ENCODE measurements at regions not wholly inside any gene's neighbourhood (a gene's known extent, or its start where the extent isn't known, plus 50 kb on each side); places are given as distances from the start of the nearest gene placed in this dataset.

- no peak overlapping the region for H3K27ac ChIP-seq (replicated peaks in 1 of 4)
- WGBS: 88% methylated on average over 1 of the region's 1 CpG
- intact Hi-C loops (cut with DNase I): no loop called here
- no peak overlapping the region for H3K4me3 ChIP-seq
- H3K36me3 ChIP-seq: no peaks in the 10 kb centered on the region
- H3K27me3 ChIP-seq: no peaks in the 10 kb centered on the region
- TF ChIP-seq EP300 (IDR thresholded peaks at IDR 0.05) (no peak), POLR2A (IDR thresholded peaks at IDR 0.05; ENCODE audit: low read depth) (no peak), POLR2AphosphoS5 (IDR thresholded peaks at IDR 0.05) (no peak)
- TF ChIP-seq, protein P1, sequence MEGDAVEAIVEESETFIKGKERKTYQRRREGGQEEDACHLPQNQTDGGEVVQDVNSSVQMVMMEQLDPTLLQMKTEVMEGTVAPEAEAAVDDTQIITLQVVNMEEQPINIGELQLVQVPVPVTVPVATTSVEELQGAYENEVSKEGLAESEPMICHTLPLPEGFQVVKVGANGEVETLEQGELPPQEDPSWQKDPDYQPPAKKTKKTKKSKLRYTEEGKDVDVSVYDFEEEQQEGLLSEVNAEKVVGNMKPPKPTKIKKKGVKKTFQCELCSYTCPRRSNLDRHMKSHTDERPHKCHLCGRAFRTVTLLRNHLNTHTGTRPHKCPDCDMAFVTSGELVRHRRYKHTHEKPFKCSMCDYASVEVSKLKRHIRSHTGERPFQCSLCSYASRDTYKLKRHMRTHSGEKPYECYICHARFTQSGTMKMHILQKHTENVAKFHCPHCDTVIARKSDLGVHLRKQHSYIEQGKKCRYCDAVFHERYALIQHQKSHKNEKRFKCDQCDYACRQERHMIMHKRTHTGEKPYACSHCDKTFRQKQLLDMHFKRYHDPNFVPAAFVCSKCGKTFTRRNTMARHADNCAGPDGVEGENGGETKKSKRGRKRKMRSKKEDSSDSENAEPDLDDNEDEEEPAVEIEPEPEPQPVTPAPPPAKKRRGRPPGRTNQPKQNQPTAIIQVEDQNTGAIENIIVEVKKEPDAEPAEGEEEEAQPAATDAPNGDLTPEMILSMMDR (IDR thresholded peaks at IDR 0.05): no peak
- no peak for DNase-seq (ENCODE audit: extremely low spot score)
- H3K4me1 ChIP-seq: peaks cover 0 to 11% (median 5%) of the 10 kb centered on the region in 4 donors
- no peaks in the 10 kb centered on the region for H3K9me3 ChIP-seq
Measured at GRCh38 chr2:200099256-200099655, 143.9 kb downstream of the MAIP1 start.

DNA sequence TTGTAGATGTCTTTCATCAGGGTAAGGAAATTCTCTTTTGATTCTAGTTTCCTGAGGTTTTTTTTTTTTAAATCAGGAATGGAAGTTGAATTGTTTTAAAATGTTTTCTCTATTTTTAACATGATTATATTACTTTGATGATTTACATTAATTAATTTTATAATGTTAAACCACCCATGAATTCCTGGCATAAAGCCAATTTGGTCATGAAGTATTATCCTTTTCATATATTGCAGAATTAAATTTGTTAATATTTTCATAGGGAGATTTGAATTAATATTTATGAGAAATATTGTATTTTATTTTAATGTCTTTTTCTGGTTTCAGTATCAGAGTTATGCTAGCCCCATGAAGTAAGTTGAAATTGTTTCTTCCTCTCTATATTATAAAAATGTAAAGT, 144.6 kb downstream of the MAIP1 start:
- no peak for DNase-seq (ENCODE audit: extremely low spot score)
- Histone ChIP-seq H3K4me3 (no peak overlapping the region), H3K9me3 (no peaks in the 10 kb centered on the region), H3K36me3 (no peaks in the 10 kb centered on the region), H3K4me1 (peaks cover 0 to 11% (median 5%) of the 10 kb centered on the region in 4 donors), H3K27ac (replicated peaks in 1 of 4) (no peak overlapping the region), H3K27me3 (no peaks in the 10 kb centered on the region)
- intact Hi-C loops (cut with DNase I): no loop called here
- TF ChIP-seq, protein P1 (IDR thresholded peaks at IDR 0.05): no peak
- TF ChIP-seq POLR2AphosphoS5 (IDR thresholded peaks at IDR 0.05) (no peak), EP300 (IDR thresholded peaks at IDR 0.05) (no peak), POLR2A (IDR thresholded peaks at IDR 0.05; ENCODE audit: low read depth) (no peak)

GRCh38 chr2:200101922-200102321, 146.5 kb downstream of the MAIP1 start:
- peak overlapping the region in 1 of 4 donors; percentile 11 for H3K27ac ChIP-seq (replicated peaks in 1 of 4)
- no peaks in the 10 kb centered on the region for H3K36me3 ChIP-seq
- no peak for DNase-seq (ENCODE audit: extremely low spot score)
- WGBS: 19% methylated on average over 4 of the region's 4 CpGs
- intact Hi-C loops (cut with DNase I): no loop called here
- no peak for TF ChIP-seq POLR2AphosphoS5 (IDR thresholded peaks at IDR 0.05)
- TF ChIP-seq POLR2A (IDR thresholded peaks at IDR 0.05; ENCODE audit: low read depth): no peak
- TF ChIP-seq EP300 (IDR thresholded peaks at IDR 0.05): no peak
- TF ChIP-seq, protein P1 (IDR thresholded peaks at IDR 0.05): no peak
- no peak overlapping the region for H3K4me3 ChIP-seq
- H3K4me1 ChIP-seq: peaks cover 0 to 11% (median 5%) of the 10 kb centered on the region in 4 donors
- no peaks in the 10 kb centered on the region for H3K9me3 ChIP-seq
- no peaks in the 10 kb centered on the region for H3K27me3 ChIP-seq

DNA sequence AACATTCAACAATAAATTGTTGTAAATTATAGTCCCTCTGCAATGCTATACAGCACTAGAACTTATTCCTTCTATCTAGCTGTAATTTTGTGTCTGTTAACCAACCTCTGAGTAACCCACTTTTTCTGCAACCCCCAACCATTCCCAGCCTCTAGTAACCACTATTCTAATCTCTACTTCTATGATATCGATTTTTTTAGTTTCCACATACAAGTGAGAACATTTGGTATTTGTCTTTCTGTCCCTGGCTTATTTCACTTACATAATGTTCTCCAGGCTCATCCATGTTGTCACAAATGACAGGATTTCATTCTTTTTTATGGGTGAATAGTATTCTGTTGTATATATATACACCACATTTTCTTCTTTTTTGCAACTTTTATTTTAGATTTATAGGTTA, 147.6 kb downstream of the MAIP1 start:
- Histone ChIP-seq H3K27ac (replicated peaks in 1 of 4) (no peak overlapping the region), H3K9me3 (no peaks in the 10 kb centered on the region), H3K4me1 (peaks cover 0 to 11% (median 5%) of the 10 kb centered on the region in 4 donors), H3K27me3 (no peaks in the 10 kb centered on the region), H3K36me3 (no peaks in the 10 kb centered on the region), H3K4me3 (no peak overlapping the region)
- TF ChIP-seq EP300 (IDR thresholded peaks at IDR 0.05) (no peak), POLR2A (IDR thresholded peaks at IDR 0.05; ENCODE audit: low read depth) (no peak), POLR2AphosphoS5 (IDR thresholded peaks at IDR 0.05) (no peak)
- TF ChIP-seq, protein P1 (IDR thresholded peaks at IDR 0.05): no peak
- WGBS: 74% methylated on average over 1 of the region's 1 CpG
- intact Hi-C loops (cut with DNase I): no loop called here
- DNase-seq (ENCODE audit: extremely low spot score): no peak

DNA sequence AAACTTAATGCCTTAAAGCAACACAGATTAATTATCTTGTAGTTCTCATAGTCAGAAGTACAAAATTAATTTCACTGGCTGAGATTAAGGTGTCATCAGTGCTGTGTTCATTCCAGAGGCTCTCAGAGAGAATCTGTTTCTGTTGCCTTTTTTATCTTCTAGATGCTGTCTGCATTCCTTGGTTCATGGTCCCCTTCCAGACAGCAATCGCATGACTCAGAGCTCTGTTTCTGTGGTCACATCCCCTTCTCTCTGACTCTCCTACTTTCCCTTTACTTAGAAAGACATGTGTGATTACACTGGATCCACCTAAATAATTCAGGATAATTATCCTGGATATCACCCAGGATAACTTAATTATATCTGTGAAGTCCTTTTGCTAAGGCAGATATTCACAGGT, 148.6 kb downstream of the MAIP1 start:
- no peak for TF ChIP-seq POLR2AphosphoS5 (IDR thresholded peaks at IDR 0.05)
- Histone ChIP-seq H3K4me3 (no peak overlapping the region), H3K27ac (replicated peaks in 1 of 4) (no peak overlapping the region), H3K4me1 (peaks cover 0 to 11% (median 5%) of the 10 kb centered on the region in 4 donors), H3K36me3 (no peaks in the 10 kb centered on the region), H3K9me3 (no peaks in the 10 kb centered on the region), H3K27me3 (no peaks in the 10 kb centered on the region)
- intact Hi-C loops (cut with DNase I): no loop called here
- no peak for DNase-seq (ENCODE audit: extremely low spot score)
- 53% methylated on average over 1 of the region's 1 CpG for WGBS

All from esophagus muscularis mucosa (tissue), 4 donors.